GM12891 (cell line): ENCODE measurements at regions not wholly inside any gene's neighbourhood (a gene's known extent, or its start where the extent isn't known, plus 50 kb on each side); places are given as distances from the start of the nearest gene placed in this dataset.

ENCODE experiments used
- POLR2A ChIP-seq: IDR thresholded peaks from 2 replicates; pipeline ENCODE4 v1.6.1; 2011; ENCODE audit warnings: low read depth, low read length, control low read depth
- POLR2AphosphoS5 ChIP-seq: IDR thresholded peaks from 2 replicates; pipeline ENCODE4 v1.6.1; 2011; ENCODE audit warnings: low read depth, low read length, control low read depth
- POU2F2 ChIP-seq: IDR thresholded peaks from 2 replicates; pipeline ENCODE4 v1.6.1; 2011; ENCODE audit warnings: low read depth, mild to moderate bottlenecking, control low read depth, low read length, moderate library complexity
- SPI1 ChIP-seq: IDR thresholded peaks from 2 replicates; pipeline ENCODE4 v1.6.1; 2011; ENCODE audit warnings: low read depth, low read length, control low read depth
- TAF1 ChIP-seq: IDR thresholded peaks from 2 replicates; pipeline ENCODE4 v1.6.1; 2011; ENCODE audit warnings: low read depth, low read length, control low read depth

DNA sequence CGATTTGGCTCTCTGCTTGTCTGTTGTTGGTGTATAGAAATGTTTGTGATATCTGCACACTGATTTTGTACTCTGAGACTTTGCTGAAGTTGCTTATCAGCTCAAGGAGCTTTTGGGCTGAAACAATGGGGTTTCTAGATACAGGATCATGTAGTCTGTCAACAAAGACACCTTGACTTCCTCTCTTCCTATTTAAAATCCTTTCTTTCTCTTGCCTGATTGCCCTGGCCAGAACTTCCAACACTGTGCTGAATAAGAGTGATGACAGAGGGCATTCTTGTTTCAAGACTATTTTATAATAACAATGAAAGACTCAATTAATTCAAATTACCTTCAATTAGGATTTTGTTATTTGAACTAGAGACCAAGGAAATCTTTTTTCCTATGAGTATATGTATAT, 692.5 kb downstream of the PRR16 start:
- no peak for TF ChIP-seq TAF1
- TF ChIP-seq POLR2A: no peak
- TF ChIP-seq SPI1: no peak
- no peak for TF ChIP-seq POLR2AphosphoS5
- no peak for TF ChIP-seq POU2F2
